Hepatic stellate cell (primary cell): ENCODE measurements at regions not wholly inside any gene's neighbourhood (a gene's known extent, or its start where the extent isn't known, plus 50 kb on each side); places are given as distances from the start of the nearest gene placed in this dataset.
A peak's percentile ranks its signal among the peaks of the same experiment; 100 is the strongest.

Experiments
- DNase-seq: peaks from one replicate; pipeline ENCODE4 v3.0.0; 2011; ENCODE audit warnings: low spot score

GRCh38 chr21:41651830-41652229 is 115.0 kb downstream of the RIPK4 start:
- DNase-seq = no peak

GRCh38 chr21:41651406-41651805 is 115.4 kb downstream of the RIPK4 start:
- DNase-seq = no peak

- no peak for DNase-seq
Measured at GRCh38 chr21:41650526-41651145, 116.2 kb downstream of the RIPK4 start.

GRCh38 chr21:41648591-41649031 is 118.2 kb downstream of the RIPK4 start:
- DNase-seq = peak; percentile 82

- DNase-seq = no peak
Measured at GRCh38 chr21:41647806-41648561, 118.9 kb downstream of the RIPK4 start.

GRCh38 chr21:41643246-41643966 is 123.4 kb downstream of the RIPK4 start:
- DNase-seq = no peak

GRCh38 chr21:41641821-41642701 is 124.8 kb downstream of the RIPK4 start:
- peak; percentile 78 for DNase-seq

- DNase-seq = no peak
Measured at GRCh38 chr21:41641510-41641815, 125.4 kb downstream of the RIPK4 start.

GRCh38 chr21:41640748-41641509 is 125.9 kb downstream of the RIPK4 start:
- DNase-seq = peak; percentile 64

GRCh38 chr21:41639766-41640165 is 127.1 kb downstream of the RIPK4 start:
- DNase-seq = no peak

- DNase-seq = no peak
Measured at GRCh38 chr21:41639336-41639735, 127.5 kb downstream of the RIPK4 start.

GRCh38 chr21:41638201-41638790 is 128.6 kb downstream of the RIPK4 start:
- no peak for DNase-seq

- no peak for DNase-seq
Measured at GRCh38 chr21:41636636-41637630, 129.0 kb upstream of the TMPRSS2 start.

- DNase-seq = no peak
Measured at GRCh38 chr21:41635874-41636273, 127.9 kb upstream of the TMPRSS2 start.

- DNase-seq = peak; percentile 82
Measured at GRCh38 chr21:41634858-41635257, 126.9 kb upstream of the TMPRSS2 start.

GRCh38 chr21:41634211-41634694 is 126.3 kb upstream of the TMPRSS2 start:
- no peak for DNase-seq

- DNase-seq = no peak
Measured at GRCh38 chr21:41633627-41634026, 125.7 kb upstream of the TMPRSS2 start.

- no peak for DNase-seq
Measured at GRCh38 chr21:41632748-41633475, 125.0 kb upstream of the TMPRSS2 start.
